GM18526 (cell line): ENCODE measurements at regions not wholly inside any gene's neighbourhood (a gene's known extent, or its start where the extent isn't known, plus 50 kb on each side); places are given as distances from the start of the nearest gene placed in this dataset.

Experiments used
- POLR2A ChIP-seq: IDR thresholded peaks from 3 replicates; pipeline ENCODE4 v1.6.1; 2011; ENCODE audit not compliant: insufficient read length; ENCODE audit errors: extremely low read depth

GRCh38 chr1:38301040-38301439 lies 254.4 kb upstream of the POU3F1 start:
- TF ChIP-seq POLR2A, result no peak

DNA sequence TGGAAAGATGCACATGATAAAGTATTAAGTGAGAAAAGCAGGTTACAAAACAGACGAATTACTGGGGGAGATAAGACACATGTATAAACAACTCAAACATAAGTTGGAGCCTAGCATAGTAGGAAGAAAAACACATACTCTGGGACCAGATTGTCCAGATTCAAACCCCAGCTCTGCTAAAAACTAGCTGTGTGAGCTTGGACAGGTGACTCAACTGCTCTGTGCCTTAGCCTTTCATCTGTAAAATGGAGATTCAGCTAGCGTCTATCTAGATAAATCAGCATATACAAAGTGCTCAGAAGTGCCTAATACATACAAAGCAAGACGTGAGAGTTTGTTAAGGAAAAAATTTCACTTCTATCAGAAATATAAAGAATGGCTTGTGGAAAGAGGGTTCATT lies 254.0 kb upstream of the POU3F1 start:
- no peak for TF ChIP-seq POLR2A

- no peak for TF ChIP-seq POLR2A
Measured at GRCh38 chr1:38297842-38298241, 251.2 kb upstream of the POU3F1 start.

- no peak for TF ChIP-seq POLR2A
Measured at GRCh38 chr1:38297246-38297645, 250.7 kb upstream of the POU3F1 start.

GRCh38 chr1:38296047-38296446 lies 249.5 kb upstream of the POU3F1 start:
- no peak for TF ChIP-seq POLR2A

GRCh38 chr1:38293567-38293966 lies 247.0 kb upstream of the POU3F1 start:
- TF ChIP-seq POLR2A, result no peak

- no peak for TF ChIP-seq POLR2A
Measured at GRCh38 chr1:38292969-38293368, 246.4 kb upstream of the POU3F1 start.

DNA sequence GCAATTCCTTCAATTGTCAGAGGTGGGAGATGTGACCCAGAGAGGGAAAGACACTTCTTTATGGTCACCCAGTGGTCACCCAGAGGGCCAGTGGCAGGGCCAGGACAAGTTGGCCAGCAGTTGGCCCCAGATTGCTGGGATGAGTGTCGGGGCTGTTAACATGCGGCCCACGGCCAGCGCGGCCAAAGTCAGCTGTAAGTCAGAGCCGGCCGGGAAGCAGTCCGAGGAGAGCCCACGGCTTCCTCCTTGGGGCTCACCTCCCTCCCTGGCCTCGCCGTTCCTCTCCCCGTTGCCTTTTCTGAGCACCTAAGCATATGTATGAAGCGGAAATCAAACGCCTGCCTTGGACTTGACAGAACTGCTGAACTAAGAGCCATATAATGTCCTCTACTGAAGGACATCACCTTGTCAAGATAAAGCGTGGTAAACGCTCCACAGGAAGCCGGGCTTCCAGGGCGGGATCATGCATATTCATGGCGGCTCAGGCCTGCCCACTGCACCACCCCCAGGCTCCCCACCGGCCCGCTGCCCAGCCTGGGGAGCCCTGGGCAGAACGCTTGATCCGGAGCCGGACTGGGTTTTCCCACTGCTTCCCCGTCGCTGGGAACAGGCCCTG lies 245.4 kb upstream of the POU3F1 start:
- no peak for TF ChIP-seq POLR2A

GRCh38 chr1:38291336-38291735 lies 244.7 kb upstream of the POU3F1 start:
- TF ChIP-seq POLR2A, result no peak

GRCh38 chr1:38289034-38289433 lies 242.4 kb upstream of the POU3F1 start:
- no peak for TF ChIP-seq POLR2A

- TF ChIP-seq POLR2A, result no peak
Measured at GRCh38 chr1:38287547-38287946, 241.0 kb upstream of the POU3F1 start.

DNA sequence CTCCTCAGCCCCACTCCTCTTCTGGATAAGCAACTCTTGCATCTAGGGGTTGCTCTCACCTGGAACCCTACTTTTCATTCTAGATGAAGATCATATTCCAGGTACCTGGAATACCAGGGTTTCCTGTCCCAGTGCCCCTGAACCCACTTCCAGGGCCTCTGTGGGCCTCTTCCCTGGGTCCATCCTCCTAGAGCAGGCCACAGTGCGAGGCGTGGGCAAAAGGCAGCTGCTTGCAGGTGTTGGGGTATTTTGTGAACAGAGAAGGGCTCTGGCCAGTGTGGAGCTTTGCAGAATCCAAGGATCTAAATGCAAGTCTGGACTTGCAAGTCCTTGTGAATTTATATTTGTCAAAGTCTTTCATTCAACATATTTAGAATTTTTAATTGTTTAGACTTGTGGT lies 240.4 kb upstream of the POU3F1 start:
- TF ChIP-seq POLR2A, result no peak

DNA sequence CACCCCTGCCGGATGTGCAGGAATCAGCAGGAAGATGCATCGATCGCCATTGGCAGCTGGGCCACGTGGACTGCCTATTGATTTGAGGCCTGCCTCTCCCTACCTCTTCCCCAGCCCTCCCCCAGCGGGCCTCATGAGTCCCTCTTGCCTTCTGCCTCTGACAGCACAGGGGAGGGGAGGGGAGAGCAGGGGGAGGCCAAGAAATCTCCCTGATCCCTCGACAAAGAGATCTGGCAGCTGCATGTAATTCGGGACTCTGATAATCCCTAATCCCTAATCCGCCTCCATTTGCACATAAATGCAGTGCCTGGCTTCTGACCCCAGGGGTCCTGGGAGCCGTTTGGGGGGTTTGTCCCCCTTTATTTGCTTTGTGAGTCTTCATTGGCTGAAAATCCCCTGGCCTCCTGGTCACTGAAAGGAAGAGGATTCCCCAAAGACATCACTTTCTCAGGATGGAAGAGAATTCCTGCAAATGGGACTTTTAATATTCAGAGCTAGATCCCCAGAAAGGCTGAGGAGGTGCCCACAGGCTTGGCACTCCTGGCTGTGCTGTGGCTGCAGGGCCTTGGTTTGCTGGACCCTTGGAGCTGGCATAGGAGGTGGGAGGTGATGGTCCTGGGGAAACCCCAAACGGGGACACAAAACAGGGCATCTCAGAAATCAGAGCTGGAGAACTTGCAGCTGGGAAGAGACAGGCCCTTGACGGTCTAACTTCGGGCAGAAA lies 239.4 kb upstream of the POU3F1 start:
- no peak for TF ChIP-seq POLR2A

GRCh38 chr1:38284953-38285352 lies 238.4 kb upstream of the POU3F1 start:
- no peak for TF ChIP-seq POLR2A

GRCh38 chr1:38283696-38284470 lies 237.3 kb upstream of the POU3F1 start:
- TF ChIP-seq POLR2A, result no peak

DNA sequence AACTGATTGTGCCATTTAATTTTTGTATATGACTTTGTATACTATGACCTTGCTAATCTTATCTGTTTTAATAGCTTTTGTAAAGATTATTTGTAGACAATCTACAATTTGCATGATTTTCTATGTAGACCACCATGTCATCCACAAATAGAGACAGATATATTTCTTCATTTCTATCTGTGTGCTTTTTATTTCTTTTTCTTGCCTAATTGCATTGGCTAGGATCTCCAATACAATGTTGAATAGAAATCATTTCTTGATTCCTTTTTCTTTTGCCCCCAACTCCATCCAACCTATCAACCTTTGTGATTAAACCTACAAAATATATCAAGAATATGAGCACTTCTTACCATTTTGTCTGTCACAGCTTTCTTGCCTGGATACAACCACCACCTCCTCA lies 232.6 kb upstream of the POU3F1 start:
- TF ChIP-seq POLR2A, result no peak
